H1 (cell line): ENCODE measurements at regions not wholly inside any gene's neighbourhood (a gene's known extent, or its start where the extent isn't known, plus 50 kb on each side); places are given as distances from the start of the nearest gene placed in this dataset.

Experiments
- CTCF ChIA-PET: fragments of 300-600 bp; sonication (Branson Sonifier 250); formaldehyde crosslinking; loops from one replicate; lab custom pipeline; 2021; ENCODE audit not compliant: partially characterized antibody; lab: Charles Lee
- POLR2A ChIA-PET: fragments of 300-600 bp; sonication (Branson Sonifier 250); formaldehyde crosslinking; loops from one replicate; lab custom pipeline; 2021; ENCODE audit warnings: inconsistent platforms; ENCODE audit not compliant: partially characterized antibody; lab: Charles Lee
- DNase-seq, 2 experiments: peaks; one replicate each; pipeline versions ENCODE4 v3.0.0 to v3.0.0-alpha.2; 2010 to 2022; ENCODE audit warnings: low spot score in 2 of 2, low read depth in 1 of 2, mixed read lengths in 1 of 2
- FAIRE-seq: peaks from 2 replicates; lab custom pipeline; 2011; peaks lifted over from hg19 to GRCh38; lab: Jason Lieb, UNC
- H2AFZ ChIP-seq: 2 replicates; pipeline ENCODE4 v1.8.1; 2012; ENCODE audit warnings: low read length, inconsistent platforms
- H2AK5ac ChIP-seq: 2 replicates; pipeline ENCODE4 v1.6.1; 2013; ENCODE audit warnings: low read depth, low read length
- H2BK120ac ChIP-seq: replicated peaks from 2 replicates; pipeline ENCODE3; 2013; ENCODE audit warnings: low read depth, low read length, inconsistent platforms
- H2BK12ac ChIP-seq: 2 replicates; pipeline ENCODE4 v1.6.1; 2013; ENCODE audit warnings: low read depth, low read length
- H2BK15ac ChIP-seq: 2 replicates; pipeline ENCODE4 v1.6.1; 2013; ENCODE audit warnings: low read length
- H2BK20ac ChIP-seq: 2 replicates; pipeline ENCODE4 v1.6.1; 2013; ENCODE audit warnings: low read length
- H2BK5ac ChIP-seq: 2 replicates; pipeline ENCODE4 v1.6.1; 2013; ENCODE audit warnings: low read depth, low read length
- H3K14ac ChIP-seq: 2 replicates; pipeline ENCODE4 v1.6.1; 2013; ENCODE audit warnings: inconsistent platforms; ENCODE audit not compliant: insufficient read length
- H3K18ac ChIP-seq: 2 replicates; pipeline ENCODE4 v1.6.1; 2013; ENCODE audit warnings: low read length; ENCODE audit errors: extremely low read depth
- H3K23ac ChIP-seq: 2 replicates; pipeline ENCODE4 v1.6.1; 2013; ENCODE audit warnings: inconsistent platforms; ENCODE audit not compliant: insufficient read length
- H3K23me2 ChIP-seq: 2 replicates; pipeline ENCODE4 v1.6.1; 2013; ENCODE audit warnings: low read depth, low read length
- H3K27ac ChIP-seq: 2 replicates; pipeline ENCODE4 v1.6.1; 2011; ENCODE audit warnings: low read depth, low read length, inconsistent platforms
- H3K27me3 ChIP-seq, 4 experiments: replicated peaks in 1 of 4; 1 replicate in 1 of 4; 2 replicates in 3 of 4; pipeline versions ENCODE4 v1.6.1 to v1.8.1; 2011 to 2013; ENCODE audit warnings: low read length in 3 of 4, mild to moderate bottlenecking in 3 of 4, inconsistent platforms in 2 of 4, mixed read lengths in 2 of 4, moderate library complexity in 1 of 4; ENCODE audit not compliant: control insufficient read depth in 3 of 4, insufficient read depth in 3 of 4; ENCODE audit errors: extremely low read depth in 1 of 4
- H3K36me3 ChIP-seq, 4 experiments: 2 replicates each; pipeline versions ENCODE4 v1.6.1 to v1.8.1; 2011 to 2013; ENCODE audit warnings: mild to moderate bottlenecking in 4 of 4, low read length in 3 of 4, moderate library complexity in 2 of 4, control low read depth in 1 of 4, inconsistent platforms in 1 of 4; ENCODE audit not compliant: insufficient read depth in 4 of 4, control insufficient read depth in 2 of 4
- H3K4ac ChIP-seq: replicated peaks from 2 replicates; pipeline ENCODE3; 2013; ENCODE audit warnings: low read length, low read depth, mixed read lengths, inconsistent platforms; ENCODE audit not compliant: insufficient read length
- H3K4me1 ChIP-seq, 4 experiments: replicated peaks in 1 of 4; 1 replicate in 1 of 4; 2 replicates in 3 of 4; pipeline versions ENCODE4 v1.6.1 to v1.8.1; 2011 to 2013; ENCODE audit warnings: low read length in 3 of 4, inconsistent platforms in 2 of 4, mixed read lengths in 1 of 4; ENCODE audit not compliant: insufficient read depth in 4 of 4, control insufficient read depth in 3 of 4
- H3K4me2 ChIP-seq, 2 experiments: 2 replicates each; pipeline versions ENCODE4 v1.6.1 to v1.8.1; 2011 to 2013; ENCODE audit warnings: low read depth in 2 of 2, low read length in 2 of 2, control low read depth in 1 of 2, inconsistent platforms in 1 of 2, mild to moderate bottlenecking in 1 of 2; ENCODE audit not compliant: insufficient read depth in 1 of 2
- H3K4me3 ChIP-seq, 4 experiments: fragments of 200-600, 300-600 bp in 1 of 4; sonication (generic), shearing (Covaris generic), sonication (Bioruptor Twin) in 1 of 4; 2 replicates each; pipeline versions ENCODE4 v1.5.1 to v1.8.1; 2011 to 2016; ENCODE audit warnings: low read length in 4 of 4, low read depth in 3 of 4, control low read depth in 2 of 4, inconsistent platforms in 2 of 4, mild to moderate bottlenecking in 2 of 4, mixed read lengths in 1 of 4, moderate library complexity in 1 of 4; ENCODE audit not compliant: insufficient read depth in 2 of 4; ENCODE audit errors: extremely low read depth in 1 of 4
- H3K56ac ChIP-seq: replicated peaks from 2 replicates; pipeline ENCODE3; 2013; ENCODE audit warnings: low read depth, mild to moderate bottlenecking, mixed read lengths, low read length, inconsistent platforms; ENCODE audit not compliant: insufficient read length
- H3K79me1 ChIP-seq: 2 replicates; pipeline ENCODE4 v1.6.1; 2013; ENCODE audit warnings: low read depth, low read length, control low read depth
- H3K79me2 ChIP-seq, 2 experiments: 2 replicates each; pipeline versions ENCODE4 v1.6.1 to v1.8.1; 2012 to 2013; ENCODE audit warnings: low read length in 2 of 2, mild to moderate bottlenecking in 2 of 2, inconsistent platforms in 1 of 2; ENCODE audit not compliant: insufficient read depth in 2 of 2, control insufficient read depth in 1 of 2
- H3K9ac ChIP-seq, 4 experiments: replicated peaks in 1 of 4; 1 replicate in 1 of 4; 2 replicates in 3 of 4; pipeline versions ENCODE4 v1.6.1 to v1.8.1; 2011 to 2013; ENCODE audit warnings: low read depth in 3 of 4, low read length in 3 of 4, control low read depth in 2 of 4, mild to moderate bottlenecking in 2 of 4, moderate library complexity in 2 of 4, inconsistent platforms in 1 of 4; ENCODE audit errors: extremely low read depth in 1 of 4
- H3K9me3 ChIP-seq, 2 experiments: 2 replicates each; pipeline versions ENCODE4 v1.6.1 to v1.8.1; 2012 to 2013; ENCODE audit warnings: mild to moderate bottlenecking in 2 of 2, moderate library complexity in 2 of 2, control low read depth in 1 of 2, inconsistent platforms in 1 of 2, low read depth in 1 of 2, low read length in 1 of 2, mixed read lengths in 1 of 2; ENCODE audit not compliant: insufficient read depth in 2 of 2
- H4K20me1 ChIP-seq, 2 experiments: replicated peaks in 1 of 2; 2 replicates each; pipeline versions ENCODE3 to v1.8.1; 2011 to 2013; ENCODE audit warnings: inconsistent platforms in 2 of 2, low read length in 2 of 2, mild to moderate bottlenecking in 1 of 2; ENCODE audit not compliant: insufficient read depth in 2 of 2, control insufficient read depth in 1 of 2
- H4K5ac ChIP-seq: 2 replicates; pipeline ENCODE4 v1.6.1; 2013; ENCODE audit warnings: low read length, low read depth, mixed read lengths, inconsistent platforms; ENCODE audit not compliant: insufficient read length
- H4K8ac ChIP-seq: 2 replicates; pipeline ENCODE4 v1.8.0; 2013; ENCODE audit warnings: mild to moderate bottlenecking, moderate library complexity, low read length, inconsistent platforms; ENCODE audit not compliant: insufficient read depth; ENCODE audit errors: extremely low read depth
- H4K91ac ChIP-seq: replicated peaks from 2 replicates; pipeline ENCODE3; 2013; ENCODE audit warnings: low read length, mixed read lengths, inconsistent platforms; ENCODE audit not compliant: insufficient read length
- BACH1 ChIP-seq: IDR thresholded peaks from 2 replicates; pipeline ENCODE4 v1.6.1; 2012; ENCODE audit warnings: low read length, improper control_type of control experiment
- EZH2 ChIP-seq: fragments of 200-600 bp; sonication (generic); IDR thresholded peaks from 2 replicates; pipeline ENCODE4 v1.7.1; 2012; ENCODE audit warnings: low read depth, mild to moderate bottlenecking, moderate library complexity, low read length, inconsistent platforms; ENCODE audit not compliant: severe bottlenecking
- GABPA ChIP-seq: IDR thresholded peaks from 2 replicates; pipeline ENCODE4 v1.6.1; 2011; ENCODE audit warnings: mild to moderate bottlenecking, low read length, moderate library complexity, borderline replicate concordance; ENCODE audit not compliant: insufficient read depth
- NRF1 ChIP-seq: IDR thresholded peaks from 2 replicates; pipeline ENCODE4 v1.6.1; 2011; ENCODE audit warnings: mild to moderate bottlenecking, low read depth, low read length, improper control_type of control experiment
- RAD21 ChIP-seq, 2 experiments: IDR thresholded peaks in 1 of 2; conservative IDR thresholded peaks in 1 of 2; 2 replicates each; pipeline ENCODE4 v1.6.1; 2011; ENCODE audit warnings: low read depth in 2 of 2, low read length in 2 of 2, improper control_type of control experiment in 1 of 2, inconsistent platforms in 1 of 2, mild to moderate bottlenecking in 1 of 2, moderate library complexity in 1 of 2
- RNF2 ChIP-seq: fragments of 200-900, 300-1000 bp; sonication (generic); IDR thresholded peaks from 2 replicates; pipeline ENCODE4 v1.7.1; 2016; ENCODE audit warnings: borderline replicate concordance, low read depth, mild to moderate bottlenecking, antibody characterized with exemption, low read length; ENCODE audit not compliant: poor library complexity, severe bottlenecking; ENCODE audit errors: missing control alignments
- SIX5 ChIP-seq: IDR thresholded peaks from 2 replicates; pipeline ENCODE4 v1.6.1; 2011; ENCODE audit warnings: mild to moderate bottlenecking, low read depth, low read length
- SP2 ChIP-seq: IDR thresholded peaks from 2 replicates; pipeline ENCODE4 v1.6.1; 2012; ENCODE audit warnings: mild to moderate bottlenecking, low read length, inconsistent platforms
- TAF7 ChIP-seq: optimal IDR thresholded peaks from 2 replicates; pipeline ENCODE3; 2011; ENCODE audit warnings: low read depth, mild to moderate bottlenecking, inconsistent platforms, low read length, moderate library complexity, borderline replicate concordance
- USF2 ChIP-seq: IDR thresholded peaks from 2 replicates; pipeline ENCODE4 v1.6.1; 2011; ENCODE audit warnings: low read length, improper control_type of control experiment

- Histone ChIP-seq H4K20me1 (no peaks in the 10 kb centered on the region), H3K79me2 (no peaks in the 10 kb centered on the region), H3K56ac (no peak overlapping the region), H3K27me3 (no peaks in the 10 kb centered on the region), H3K9me3 (no peaks in the 10 kb centered on the region), H3K4me2 (no peak overlapping the region), H4K8ac (no peak overlapping the region), H3K27ac (no peak overlapping the region), H4K91ac (no peak overlapping the region), H3K4ac (no peak overlapping the region), H2BK12ac (no peak overlapping the region), H2BK120ac (no peak overlapping the region), H4K5ac (no peak overlapping the region), H3K18ac (no peak overlapping the region), H2BK5ac (no peak overlapping the region), H3K36me3 (no peaks in the 10 kb centered on the region), H2AFZ (no peak overlapping the region), H3K23me2 (no peaks in the 10 kb centered on the region), H3K79me1 (no peaks in the 10 kb centered on the region), H3K9ac (no peak overlapping the region), H3K4me3 (no peak overlapping the region), H3K14ac (no peak overlapping the region), H2BK15ac (no peak overlapping the region), H3K4me1 (no peaks in the 10 kb centered on the region), H3K23ac (no peak overlapping the region), H2AK5ac (no peak overlapping the region), H2BK20ac (no peak overlapping the region)
- no peak for DNase-seq
- FAIRE-seq: no peak
- ChIA-PET CTCF (no interaction called here), POLR2A (no interaction called here)
- no peak for TF ChIP-seq SP2
- no peak for TF ChIP-seq USF2
- TF ChIP-seq GABPA: no peak
- TF ChIP-seq TAF7: no peak
- no peak for TF ChIP-seq EZH2
- TF ChIP-seq RNF2: no peak
- TF ChIP-seq SIX5: no peak
- TF ChIP-seq BACH1: no peak
- TF ChIP-seq NRF1: no peak
- TF ChIP-seq RAD21 (IDR thresholded peaks at IDR 0.05 in 1 of 2, conservative IDR thresholded peaks at IDR 0.05 in 1 of 2; ENCODE audit: low read depth in 2 of 2, low read length in 2 of 2): no peak
Measured at GRCh38 chr5:121009058-121009457, 545.0 kb downstream of the PRR16 start.
